ENCODE measurements at regions not wholly inside any gene's neighbourhood (a gene's known extent, or its start where the extent isn't known, plus 50 kb on each side); places are given as distances from the start of the nearest gene placed in this dataset.
"Not testable (repeated sequence)": the region's sequence is repeated elsewhere in the genome, so short reads cannot be mapped to it uniquely, and the experiment has no call there.

- DNase-seq = no peak
Measured at GRCh38 chr2:18304849-18305248, 255.6 kb downstream of the RDH14 start.

- DNase-seq = no peak
Measured at GRCh38 chr2:18301421-18302139, 258.9 kb downstream of the RDH14 start.

- DNase-seq = peak; percentile 38
Measured at GRCh38 chr2:18299423-18300212, 260.8 kb downstream of the RDH14 start.

- DNase-seq = no peak
Measured at GRCh38 chr2:18297534-18298058, 262.9 kb downstream of the RDH14 start.

- no peak for DNase-seq
Measured at GRCh38 chr2:18290386-18290785, 270.1 kb downstream of the RDH14 start.

GRCh38 chr2:18286897-18287296 lies 273.6 kb downstream of the RDH14 start:
- no peak for DNase-seq

- no peak for DNase-seq
Measured at GRCh38 chr2:18284331-18284730, 276.1 kb downstream of the RDH14 start.

GRCh38 chr2:18282026-18282425 lies 278.4 kb downstream of the RDH14 start:
- DNase-seq = no peak

GRCh38 chr2:18276583-18277075 lies 283.8 kb downstream of the RDH14 start:
- DNase-seq = no peak

GRCh38 chr2:18273205-18273604 lies 287.2 kb downstream of the RDH14 start:
- DNase-seq = no peak

- DNase-seq = no peak
Measured at GRCh38 chr2:18272148-18272494, 288.3 kb downstream of the RDH14 start.

GRCh38 chr2:18271370-18272147 lies 288.9 kb downstream of the RDH14 start:
- DNase-seq = no peak

- no peak for DNase-seq
Measured at GRCh38 chr2:18268400-18268799, 292.1 kb downstream of the RDH14 start.

GRCh38 chr2:18267501-18267900 lies 293.0 kb downstream of the RDH14 start:
- DNase-seq = no peak

GRCh38 chr2:18266699-18267098 lies 293.8 kb downstream of the RDH14 start:
- not testable (repeated sequence) for DNase-seq

GRCh38 chr2:18265614-18266586 lies 294.6 kb downstream of the RDH14 start:
- no peak for DNase-seq

- DNase-seq = no peak
Measured at GRCh38 chr2:18262601-18263000, 297.9 kb downstream of the RDH14 start.

- no peak for DNase-seq
Measured at GRCh38 chr2:18253686-18254197, 306.7 kb downstream of the RDH14 start.

- DNase-seq = no peak
Measured at GRCh38 chr2:18251486-18251885, 309.0 kb downstream of the RDH14 start.

GRCh38 chr2:18247282-18248110 lies 313.0 kb downstream of the RDH14 start:
- no peak for DNase-seq

- DNase-seq = no peak
Measured at GRCh38 chr2:18245375-18245774, 315.1 kb downstream of the RDH14 start.
